ENCODE measurements at regions not wholly inside any gene's neighbourhood (a gene's known extent, or its start where the extent isn't known, plus 50 kb on each side); places are given as distances from the start of the nearest gene placed in this dataset.
"Not testable (repeated sequence)": the region's sequence is repeated elsewhere in the genome, so short reads cannot be mapped to it uniquely, and the experiment has no call there.

DNA sequence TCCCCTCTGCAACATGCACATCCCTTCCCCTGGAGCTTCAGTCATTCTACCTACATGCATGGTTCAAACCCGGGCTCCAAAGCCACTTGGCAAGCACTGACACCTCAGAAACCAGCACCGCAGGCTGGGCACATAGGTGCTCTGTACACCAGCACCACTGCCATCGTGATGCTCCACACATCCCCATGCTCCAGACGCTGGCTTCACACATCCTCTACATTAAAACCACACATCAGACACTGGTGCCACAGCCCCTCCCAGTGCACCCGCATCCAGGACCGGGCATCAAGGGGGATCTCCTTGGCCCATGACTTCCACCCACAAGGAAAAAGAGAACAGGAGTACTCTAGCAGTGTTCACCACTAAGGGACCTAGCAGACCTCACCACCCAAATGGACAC lies 787.7 kb downstream of the CDH18 start:
- no peak overlapping the region for H3K27ac ChIP-seq (ENCODE audit: low read depth, low read length)
- H3K9ac ChIP-seq (ENCODE audit: low read length), result no peak overlapping the region
- H3K27me3 ChIP-seq (ENCODE audit: control insufficient read depth in 1 of 2, insufficient read depth in 2 of 2, low read length in 2 of 2), result no peaks in the 10 kb centered on the region
- no peaks in the 10 kb centered on the region for H3K9me3 ChIP-seq (ENCODE audit: low read length)
- no peaks in the 10 kb centered on the region for H3K36me3 ChIP-seq (ENCODE audit: insufficient read depth, low read length)
- no peak overlapping the region for H3K4me3 ChIP-seq (ENCODE audit: low read depth in 1 of 2, low read length in 2 of 2)
- no peaks in the 10 kb centered on the region for H3K4me1 ChIP-seq (ENCODE audit: insufficient read depth, low read length)

DNA sequence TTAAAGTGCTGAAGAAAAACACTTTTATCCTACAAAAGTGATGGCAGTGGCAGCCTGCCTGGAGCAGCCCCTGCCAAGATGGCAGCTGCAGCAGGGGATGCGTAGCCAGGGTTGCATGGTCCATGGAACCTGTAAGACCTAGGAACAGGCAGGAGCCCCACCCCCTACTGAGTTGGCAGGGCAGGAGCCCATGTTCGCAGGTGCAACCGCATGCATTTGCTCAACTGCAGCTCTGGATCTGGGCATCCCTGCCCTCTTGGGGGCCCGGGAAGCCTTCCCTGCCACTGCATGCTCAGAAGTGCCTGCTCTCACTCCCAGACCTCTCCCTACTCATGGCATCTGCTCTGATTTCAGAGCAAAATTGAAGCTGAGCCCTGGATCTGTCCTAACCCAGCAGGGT lies 779.6 kb downstream of the CDH18 start:
- H3K27me3 ChIP-seq (ENCODE audit: control insufficient read depth in 1 of 2, insufficient read depth in 2 of 2, low read length in 2 of 2), result no peaks in the 10 kb centered on the region
- no peaks in the 10 kb centered on the region for H3K9me3 ChIP-seq (ENCODE audit: low read length)
- H3K36me3 ChIP-seq (ENCODE audit: insufficient read depth, low read length), result no peaks in the 10 kb centered on the region
- H3K27ac ChIP-seq (ENCODE audit: low read depth, low read length), result no peak overlapping the region
- no peak overlapping the region for H3K4me3 ChIP-seq (ENCODE audit: low read depth in 1 of 2, low read length in 2 of 2)
- H3K9ac ChIP-seq (ENCODE audit: low read length), result no peak overlapping the region
- H3K4me1 ChIP-seq (ENCODE audit: insufficient read depth, low read length), result no peaks in the 10 kb centered on the region

- H3K27ac ChIP-seq (ENCODE audit: low read depth, low read length), result no peak overlapping the region
- H3K4me1 ChIP-seq (ENCODE audit: insufficient read depth, low read length), result no peaks in the 10 kb centered on the region
- no peak overlapping the region for H3K9ac ChIP-seq (ENCODE audit: low read length)
- H3K9me3 ChIP-seq (ENCODE audit: low read length), result no peaks in the 10 kb centered on the region
- H3K36me3 ChIP-seq (ENCODE audit: insufficient read depth, low read length), result no peaks in the 10 kb centered on the region
- no peak overlapping the region for H3K4me3 ChIP-seq (ENCODE audit: low read depth in 1 of 2, low read length in 2 of 2)
- H3K27me3 ChIP-seq (ENCODE audit: control insufficient read depth in 1 of 2, insufficient read depth in 2 of 2, low read length in 2 of 2), result no peaks in the 10 kb centered on the region
Observed at GRCh38 chr5:19210886-19211285, 777.1 kb downstream of the CDH18 start.

DNA sequence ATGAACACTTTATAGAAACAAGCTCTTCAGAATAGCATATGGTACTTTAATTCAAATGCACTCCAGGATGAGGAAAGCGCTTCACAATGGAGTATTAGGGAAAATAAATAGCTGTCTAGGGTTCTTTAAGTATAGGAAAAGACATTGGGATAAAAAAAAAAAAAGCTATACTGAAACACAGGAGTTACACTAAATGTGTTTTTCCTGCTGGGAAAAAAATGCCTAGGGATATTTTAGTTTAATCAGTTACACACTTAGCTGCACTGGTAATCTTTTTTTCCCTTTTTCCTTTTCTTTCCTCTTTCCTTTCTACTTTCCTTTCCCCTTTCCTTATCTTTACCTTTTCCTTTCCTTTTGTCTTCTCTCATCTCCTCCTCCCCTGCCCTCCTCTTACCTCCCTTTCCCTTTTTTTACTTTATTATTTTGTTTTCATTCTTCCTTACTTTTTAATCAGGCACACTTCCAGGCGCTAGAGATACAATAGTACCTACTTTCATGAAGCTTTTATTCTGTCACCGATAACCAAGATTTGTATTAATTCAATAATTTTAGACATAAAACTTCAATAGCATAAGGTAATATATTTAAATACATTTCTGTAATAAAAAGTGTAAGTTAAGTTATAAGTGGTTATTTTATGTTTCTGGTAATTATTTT lies 758.7 kb downstream of the CDH18 start:
- Histone ChIP-seq H3K9ac (ENCODE audit: low read length) (no peak overlapping the region), H3K4me3 (ENCODE audit: low read depth in 1 of 2, low read length in 2 of 2) (no peak overlapping the region), H3K27ac (ENCODE audit: low read depth, low read length) (no peak overlapping the region), H3K4me1 (ENCODE audit: insufficient read depth, low read length) (no peaks in the 10 kb centered on the region), H3K36me3 (ENCODE audit: insufficient read depth, low read length) (no peaks in the 10 kb centered on the region), H3K27me3 (ENCODE audit: control insufficient read depth in 1 of 2, insufficient read depth in 2 of 2, low read length in 2 of 2) (no peaks in the 10 kb centered on the region), H3K9me3 (ENCODE audit: low read length) (no peaks in the 10 kb centered on the region)

DNA sequence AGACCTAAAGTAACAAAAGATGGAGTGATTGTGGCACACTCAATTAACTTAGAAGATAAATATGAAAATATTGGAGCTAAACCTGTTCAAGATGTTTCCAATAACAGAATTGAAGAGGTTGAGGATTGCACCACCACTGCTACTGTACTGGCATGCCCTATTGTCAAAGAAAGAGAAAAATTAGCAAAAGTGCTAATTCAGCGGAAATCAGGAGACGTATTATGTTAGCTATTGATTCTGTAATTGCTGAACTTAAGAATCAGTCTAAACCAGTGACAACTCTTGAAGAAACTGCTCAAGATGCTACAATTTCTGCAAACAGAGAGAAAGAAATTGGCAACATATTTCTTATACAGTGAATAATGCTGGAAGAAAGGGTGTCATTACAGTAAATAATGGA lies 754.4 kb downstream of the CDH18 start:
- no peak overlapping the region for H3K9ac ChIP-seq (ENCODE audit: low read length)
- H3K27me3 ChIP-seq (ENCODE audit: control insufficient read depth in 1 of 2, insufficient read depth in 2 of 2, low read length in 2 of 2), result no peaks in the 10 kb centered on the region
- H3K4me1 ChIP-seq (ENCODE audit: insufficient read depth, low read length), result no peaks in the 10 kb centered on the region
- no peak overlapping the region for H3K27ac ChIP-seq (ENCODE audit: low read depth, low read length)
- H3K9me3 ChIP-seq (ENCODE audit: low read length), result no peaks in the 10 kb centered on the region
- no peaks in the 10 kb centered on the region for H3K36me3 ChIP-seq (ENCODE audit: insufficient read depth, low read length)
- no peak overlapping the region for H3K4me3 ChIP-seq (ENCODE audit: low read depth in 1 of 2, low read length in 2 of 2)

- H3K9me3 ChIP-seq (ENCODE audit: low read length), result no peaks in the 10 kb centered on the region
- H3K27me3 ChIP-seq (ENCODE audit: control insufficient read depth in 1 of 2, insufficient read depth in 2 of 2, low read length in 2 of 2), result no peaks in the 10 kb centered on the region
- no peaks in the 10 kb centered on the region for H3K36me3 ChIP-seq (ENCODE audit: insufficient read depth, low read length)
- H3K4me3 ChIP-seq (ENCODE audit: low read depth in 1 of 2, low read length in 2 of 2), result no peak overlapping the region
- H3K4me1 ChIP-seq (ENCODE audit: insufficient read depth, low read length), result no peaks in the 10 kb centered on the region
- H3K9ac ChIP-seq (ENCODE audit: low read length), result no peak overlapping the region
- H3K27ac ChIP-seq (ENCODE audit: low read depth, low read length), result no peak overlapping the region
Observed at GRCh38 chr5:19235101-19235584, 752.9 kb downstream of the CDH18 start.

- Histone ChIP-seq H3K9me3 (ENCODE audit: low read length) (no peaks in the 10 kb centered on the region), H3K9ac (ENCODE audit: low read length) (no peak overlapping the region), H3K36me3 (ENCODE audit: insufficient read depth, low read length) (no peaks in the 10 kb centered on the region), H3K4me1 (ENCODE audit: insufficient read depth, low read length) (no peaks in the 10 kb centered on the region), H3K27me3 (ENCODE audit: control insufficient read depth in 1 of 2, insufficient read depth in 2 of 2, low read length in 2 of 2) (no peaks in the 10 kb centered on the region), H3K4me3 (ENCODE audit: low read depth in 1 of 2, low read length in 2 of 2) (no peak overlapping the region), H3K27ac (ENCODE audit: low read depth, low read length) (no peak overlapping the region)
Observed at GRCh38 chr5:19240170-19240569, 747.8 kb downstream of the CDH18 start.

DNA sequence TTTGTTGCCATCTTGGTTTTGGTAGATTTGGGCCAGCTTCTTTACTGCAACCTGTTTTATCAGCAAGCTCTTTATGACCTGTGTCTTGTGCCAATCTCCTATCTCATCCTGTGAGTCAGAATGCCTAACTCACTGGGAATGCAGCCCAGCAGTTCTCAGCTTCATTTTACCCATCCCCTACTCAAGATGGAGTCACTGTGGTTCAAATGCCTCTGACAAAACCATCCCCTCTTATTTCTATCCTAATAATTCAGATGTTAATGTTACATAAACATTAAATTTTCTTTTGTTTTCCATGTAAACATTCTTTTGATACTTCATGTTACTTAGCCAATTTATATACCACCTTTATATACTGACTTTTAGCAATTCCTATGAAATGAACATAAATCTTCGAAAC lies 746.3 kb downstream of the CDH18 start:
- Histone ChIP-seq H3K27me3 (ENCODE audit: control insufficient read depth in 1 of 2, insufficient read depth in 2 of 2, low read length in 2 of 2) (no peaks in the 10 kb centered on the region), H3K27ac (ENCODE audit: low read depth, low read length) (no peak overlapping the region), H3K36me3 (ENCODE audit: insufficient read depth, low read length) (no peaks in the 10 kb centered on the region), H3K4me1 (ENCODE audit: insufficient read depth, low read length) (no peaks in the 10 kb centered on the region), H3K9me3 (ENCODE audit: low read length) (no peaks in the 10 kb centered on the region), H3K4me3 (ENCODE audit: low read depth in 1 of 2, low read length in 2 of 2) (no peak overlapping the region), H3K9ac (ENCODE audit: low read length) (no peak overlapping the region)

- H3K9ac ChIP-seq (ENCODE audit: low read length); H3K4me1 ChIP-seq (ENCODE audit: insufficient read depth, low read length); H3K27ac ChIP-seq (ENCODE audit: low read depth, low read length); H3K9me3 ChIP-seq (ENCODE audit: low read length); H3K4me3 ChIP-seq (ENCODE audit: low read depth in 1 of 2, low read length in 2 of 2); H3K36me3 ChIP-seq (ENCODE audit: insufficient read depth, low read length); H3K27me3 ChIP-seq (ENCODE audit: control insufficient read depth in 1 of 2, insufficient read depth in 2 of 2, low read length in 2 of 2): not testable (repeated sequence)
Observed at GRCh38 chr5:19246191-19246590, 741.8 kb downstream of the CDH18 start.

DNA sequence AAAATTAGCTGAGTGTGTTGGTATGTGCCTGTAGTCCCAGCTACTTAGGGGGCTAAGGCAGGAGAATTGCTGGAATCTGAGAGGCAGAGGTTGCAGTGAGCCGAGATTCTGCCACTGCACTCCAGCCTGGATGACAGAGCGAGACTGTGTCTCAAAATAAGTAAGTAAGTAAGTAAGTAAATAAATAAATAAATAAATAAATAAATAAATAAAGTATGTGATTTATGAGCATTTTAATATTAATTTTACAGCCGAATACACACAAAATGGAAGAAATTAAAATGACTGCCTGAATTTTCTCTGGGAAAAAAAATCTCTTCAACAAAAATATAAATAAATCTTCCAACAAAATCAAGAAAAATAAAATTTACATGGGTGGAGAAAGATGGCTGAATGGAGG lies 740.7 kb downstream of the CDH18 start:
- H3K27me3 ChIP-seq (ENCODE audit: control insufficient read depth in 1 of 2, insufficient read depth in 2 of 2, low read length in 2 of 2), result no peaks in the 10 kb centered on the region
- no peaks in the 10 kb centered on the region for H3K4me1 ChIP-seq (ENCODE audit: insufficient read depth, low read length)
- no peak overlapping the region for H3K9ac ChIP-seq (ENCODE audit: low read length)
- H3K36me3 ChIP-seq (ENCODE audit: insufficient read depth, low read length), result no peaks in the 10 kb centered on the region
- no peak overlapping the region for H3K4me3 ChIP-seq (ENCODE audit: low read depth in 1 of 2, low read length in 2 of 2)
- H3K9me3 ChIP-seq (ENCODE audit: low read length), result no peaks in the 10 kb centered on the region
- H3K27ac ChIP-seq (ENCODE audit: low read depth, low read length), result no peak overlapping the region

DNA sequence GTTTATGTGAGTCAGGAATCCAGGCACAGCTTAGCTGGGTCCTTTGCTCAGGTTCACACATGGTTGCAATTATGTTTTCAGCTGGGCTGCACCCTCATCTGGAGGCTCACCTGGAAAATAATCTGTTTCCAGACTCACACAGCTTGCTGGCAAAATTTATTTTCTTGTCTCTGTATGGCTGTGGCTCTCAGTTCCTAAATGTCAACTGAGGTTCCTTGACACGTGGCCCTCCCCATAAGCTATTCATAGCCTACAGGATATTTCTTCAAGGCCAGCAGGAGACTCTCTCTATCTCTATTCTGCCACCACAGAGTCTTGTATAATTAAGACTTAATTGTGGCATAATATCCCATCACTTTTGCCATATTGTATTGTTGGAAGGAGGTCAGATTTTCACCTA lies 732.0 kb downstream of the CDH18 start:
- Histone ChIP-seq H3K4me1 (ENCODE audit: insufficient read depth, low read length) (no peaks in the 10 kb centered on the region), H3K36me3 (ENCODE audit: insufficient read depth, low read length) (no peaks in the 10 kb centered on the region), H3K9me3 (ENCODE audit: low read length) (no peaks in the 10 kb centered on the region), H3K27me3 (ENCODE audit: control insufficient read depth in 1 of 2, insufficient read depth in 2 of 2, low read length in 2 of 2) (no peaks in the 10 kb centered on the region), H3K9ac (ENCODE audit: low read length) (no peak overlapping the region), H3K27ac (ENCODE audit: low read depth, low read length) (no peak overlapping the region), H3K4me3 (ENCODE audit: low read depth in 1 of 2, low read length in 2 of 2) (no peak overlapping the region)

DNA sequence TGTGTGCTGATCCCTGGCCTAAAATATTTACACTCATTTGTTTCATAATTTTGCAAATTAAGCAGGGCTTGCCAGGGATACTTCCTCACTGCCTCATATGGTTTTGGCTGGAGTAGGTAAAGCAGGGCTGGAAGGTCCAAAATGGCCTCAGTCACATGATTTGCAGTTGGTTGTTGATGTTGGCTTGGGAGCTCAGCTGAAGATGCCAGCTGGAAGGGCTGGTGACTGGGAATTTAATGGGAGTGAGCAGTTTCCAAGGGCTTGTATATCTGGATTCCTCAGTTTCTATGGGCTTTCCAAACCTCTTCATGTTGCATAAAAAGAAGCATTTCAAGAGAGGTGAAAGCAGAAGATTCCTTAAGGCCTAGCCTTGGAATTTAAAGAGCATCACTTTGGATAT lies 729.3 kb downstream of the CDH18 start:
- Histone ChIP-seq H3K27me3 (ENCODE audit: control insufficient read depth in 1 of 2, insufficient read depth in 2 of 2, low read length in 2 of 2) (no peaks in the 10 kb centered on the region), H3K27ac (ENCODE audit: low read depth, low read length) (no peak overlapping the region), H3K9ac (ENCODE audit: low read length) (no peak overlapping the region), H3K4me1 (ENCODE audit: insufficient read depth, low read length) (no peaks in the 10 kb centered on the region), H3K36me3 (ENCODE audit: insufficient read depth, low read length) (no peaks in the 10 kb centered on the region), H3K4me3 (ENCODE audit: low read depth in 1 of 2, low read length in 2 of 2) (no peak overlapping the region), H3K9me3 (ENCODE audit: low read length) (no peaks in the 10 kb centered on the region)

All from muscle layer of colon (tissue), 2 donors.